GM18870 (cell line): ENCODE measurements at regions not wholly inside any gene's neighbourhood (a gene's known extent, or its start where the extent isn't known, plus 50 kb on each side); places are given as distances from the start of the nearest gene placed in this dataset.
A peak's percentile ranks its signal among the peaks of the same experiment; 100 is the strongest.

Source experiments
- ATAC-seq: cut with Tn5 transposase; IDR thresholded peaks from one replicate; pipeline ENCODE4 v1.9.1; 2021; ENCODE audit warnings: moderate library complexity; ENCODE audit not compliant: unreplicated experiment

DNA sequence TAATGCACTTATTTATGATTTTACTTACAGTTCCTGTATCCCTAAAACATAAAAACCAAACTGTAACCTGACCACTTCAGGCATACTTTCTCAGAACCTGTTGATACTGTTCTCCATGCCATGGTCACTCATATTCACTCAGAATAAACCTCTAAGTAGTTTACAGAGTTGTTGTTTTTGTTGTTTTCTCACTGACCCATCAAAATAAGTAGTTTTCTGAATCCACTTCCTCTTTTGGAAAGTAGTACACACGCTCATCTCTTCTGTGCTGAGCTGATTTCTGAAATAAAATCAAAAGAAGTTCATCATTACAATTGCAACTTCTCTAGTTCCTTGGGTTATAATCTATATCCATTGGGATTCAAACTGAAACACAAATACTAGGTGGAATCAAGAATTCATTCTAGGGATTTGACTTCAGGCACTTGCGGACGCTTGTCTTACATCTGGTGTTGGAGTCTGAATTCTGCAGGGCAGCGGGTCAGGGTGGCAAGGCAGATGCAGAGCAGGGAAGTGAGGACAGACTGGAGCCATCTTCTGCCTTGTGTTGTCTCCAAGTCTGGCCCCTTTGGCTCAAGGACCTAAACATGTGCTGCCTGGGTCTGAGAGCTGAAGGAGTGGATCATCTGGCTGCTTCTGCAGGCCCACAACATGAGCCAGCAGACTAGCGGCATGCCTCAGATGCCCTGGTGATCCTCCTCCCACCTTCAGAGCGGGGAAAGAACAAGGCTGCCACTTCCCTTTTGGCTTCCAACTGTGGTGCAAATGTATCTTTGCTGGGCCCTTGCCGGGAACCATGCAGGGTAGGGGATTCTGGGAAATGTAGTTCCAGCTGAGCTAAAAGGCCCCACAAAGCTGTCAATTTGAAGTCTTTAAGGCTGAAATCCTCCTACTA is 167.9 kb upstream of the MYLIP start:
- no peak for ATAC-seq

DNA sequence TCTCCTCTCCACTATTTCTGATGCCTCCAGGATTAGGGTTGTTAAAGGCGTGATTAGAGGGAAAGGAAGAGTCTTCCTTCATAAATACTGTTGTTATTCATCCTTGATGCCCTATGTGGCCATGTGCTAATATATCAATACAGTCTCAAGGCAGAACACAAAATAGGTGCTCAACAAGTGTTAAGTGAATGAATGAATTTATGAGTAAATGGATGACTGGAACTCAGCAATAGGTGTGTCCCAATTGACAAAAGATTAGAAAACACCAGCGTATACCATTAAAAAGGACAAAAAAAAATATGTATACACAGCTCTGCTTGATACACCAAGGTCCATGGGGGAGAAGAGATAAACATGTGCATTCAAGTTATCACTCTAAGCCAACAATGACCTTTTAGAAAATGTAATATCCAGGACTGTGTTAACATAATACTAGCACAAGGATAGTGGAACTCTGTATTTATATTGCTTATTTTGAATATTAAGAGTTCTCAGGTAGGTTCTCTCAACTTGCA is 171.2 kb upstream of the MYLIP start:
- ATAC-seq = no peak

DNA sequence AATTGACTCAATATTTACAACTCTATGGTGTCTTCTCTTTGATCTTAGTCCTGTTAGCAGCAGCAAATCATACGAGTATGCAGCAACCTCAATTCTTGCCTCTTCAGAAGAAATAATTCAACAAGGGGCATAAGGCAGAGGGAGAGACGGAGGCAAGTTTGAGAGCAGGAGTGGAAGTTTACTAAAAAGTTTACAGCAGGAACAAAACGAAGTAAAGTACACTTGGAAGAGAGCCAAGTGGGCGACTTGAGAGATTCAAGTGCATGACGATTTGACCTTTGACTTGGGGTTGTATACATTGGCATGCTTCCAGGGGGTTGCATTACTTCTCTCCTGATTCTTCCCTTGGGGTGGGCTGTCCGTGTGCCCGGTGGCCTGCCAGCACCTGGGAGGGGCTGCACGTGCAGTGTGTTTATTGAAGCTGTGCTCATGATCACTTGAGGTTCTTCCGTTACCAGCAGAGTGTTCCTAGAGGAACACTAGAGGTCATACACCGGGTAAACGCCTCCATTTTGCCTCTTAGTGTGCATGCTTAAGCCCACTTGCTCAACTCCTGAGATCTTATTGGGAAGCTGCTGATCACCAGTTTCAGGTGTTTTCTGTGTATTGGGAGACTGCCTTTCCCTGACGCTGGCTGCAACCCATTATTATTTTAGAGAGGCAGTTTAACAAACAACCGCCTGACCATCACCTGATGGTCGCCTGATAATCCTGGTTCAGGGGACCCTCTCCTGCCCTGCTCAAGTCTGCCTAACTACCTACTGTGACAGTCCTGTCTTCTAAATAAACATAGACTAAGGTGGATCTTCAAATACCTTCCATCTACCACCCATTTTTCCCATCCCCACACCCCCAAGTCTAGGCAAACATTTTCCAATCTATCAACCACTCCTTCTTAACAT is 172.4 kb upstream of the MYLIP start:
- ATAC-seq = no peak

DNA sequence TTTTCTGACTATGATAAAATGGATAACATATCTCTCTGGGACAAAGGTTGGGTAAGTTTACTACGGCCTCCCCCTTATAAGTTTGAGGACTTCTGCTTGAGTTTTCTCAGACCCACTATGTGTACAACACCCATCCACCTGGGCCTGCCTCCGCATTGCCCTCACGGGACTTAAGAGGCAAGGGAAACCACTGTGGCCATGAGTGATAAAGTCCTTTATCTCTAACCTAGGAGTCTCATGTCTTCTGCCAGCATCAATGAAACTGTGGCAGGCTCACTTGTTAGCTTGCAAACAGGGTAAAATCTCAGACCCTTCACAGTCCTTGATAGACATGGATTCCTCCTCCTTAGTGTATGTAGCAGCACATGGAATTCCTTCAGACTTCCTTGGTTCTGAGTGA is 173.4 kb upstream of the MYLIP start:
- ATAC-seq = no peak

DNA sequence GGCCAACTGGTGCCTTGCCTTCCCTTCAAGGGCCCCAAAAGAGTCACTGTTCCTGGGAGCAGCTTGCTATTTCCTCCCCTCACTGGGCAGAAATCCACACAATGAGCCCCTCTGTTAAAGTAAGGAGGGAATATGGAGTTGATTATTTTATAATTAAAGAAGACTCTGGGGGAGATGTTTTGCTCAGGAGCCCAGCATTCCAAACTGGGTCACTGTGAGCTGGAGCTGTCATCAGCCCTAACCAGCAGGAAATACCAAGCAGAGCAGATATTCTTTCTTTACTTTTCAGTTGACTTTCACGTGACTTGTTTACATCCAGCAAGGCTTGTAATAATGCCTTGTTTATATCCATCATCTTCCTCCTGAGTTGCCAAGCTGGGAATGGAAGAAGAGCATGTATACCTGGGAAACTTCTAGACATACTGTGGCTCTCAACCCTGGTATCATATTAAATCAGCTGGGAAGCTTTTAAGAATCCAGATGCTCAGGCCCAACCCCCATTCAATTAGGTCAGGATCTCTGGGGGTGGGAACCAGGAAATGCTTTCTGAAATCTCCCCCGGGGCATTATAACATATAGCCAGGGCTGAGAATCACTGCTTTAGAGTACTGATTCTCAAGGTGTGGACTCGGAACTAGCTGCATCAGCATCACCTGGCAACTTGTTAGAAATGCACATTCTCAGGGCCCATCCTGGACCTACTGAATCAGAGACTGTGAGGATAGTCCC is 175.6 kb upstream of the MYLIP start:
- ATAC-seq = no peak

DNA sequence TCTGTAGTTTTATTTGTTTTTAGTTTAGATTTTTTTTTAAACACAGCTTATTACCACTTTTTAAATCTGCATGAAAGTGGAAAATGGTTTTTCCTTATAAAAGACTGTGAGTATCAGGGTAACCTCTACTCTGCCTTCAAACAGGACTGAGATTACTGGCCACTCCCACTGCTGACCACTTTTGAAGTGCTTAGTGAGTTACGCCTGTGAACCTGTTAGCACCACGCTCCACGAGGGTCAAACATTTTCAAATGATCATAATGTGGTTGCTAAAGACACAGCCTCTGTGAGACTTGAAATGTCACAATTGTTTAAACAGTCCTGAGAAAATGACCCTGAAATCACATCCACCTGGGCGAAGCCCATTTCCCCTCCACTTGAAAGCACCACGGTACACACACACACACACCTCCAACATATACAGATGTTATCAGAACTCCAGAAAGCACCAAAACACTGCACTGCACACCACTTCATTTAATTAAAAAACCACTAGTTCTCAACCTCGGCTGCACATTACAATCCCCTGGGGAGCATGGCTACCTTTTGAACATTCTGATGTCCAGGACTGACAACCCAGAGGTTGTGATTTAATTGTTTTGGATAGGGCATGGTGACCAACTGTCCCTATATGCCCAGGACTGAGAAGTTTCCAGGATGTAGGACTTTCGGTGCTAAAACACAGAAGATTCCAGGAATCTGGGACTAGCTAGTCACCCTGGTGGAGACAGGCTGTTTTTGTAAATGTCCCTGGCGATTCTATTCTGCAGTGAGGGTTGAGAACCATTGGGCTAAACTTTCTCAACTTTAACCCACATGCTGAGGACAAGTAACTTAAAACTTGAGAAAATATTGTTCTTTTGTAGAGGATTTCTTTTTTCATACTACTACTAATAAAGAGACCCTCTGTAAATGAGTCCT is 176.4 kb upstream of the MYLIP start:
- no peak for ATAC-seq

DNA sequence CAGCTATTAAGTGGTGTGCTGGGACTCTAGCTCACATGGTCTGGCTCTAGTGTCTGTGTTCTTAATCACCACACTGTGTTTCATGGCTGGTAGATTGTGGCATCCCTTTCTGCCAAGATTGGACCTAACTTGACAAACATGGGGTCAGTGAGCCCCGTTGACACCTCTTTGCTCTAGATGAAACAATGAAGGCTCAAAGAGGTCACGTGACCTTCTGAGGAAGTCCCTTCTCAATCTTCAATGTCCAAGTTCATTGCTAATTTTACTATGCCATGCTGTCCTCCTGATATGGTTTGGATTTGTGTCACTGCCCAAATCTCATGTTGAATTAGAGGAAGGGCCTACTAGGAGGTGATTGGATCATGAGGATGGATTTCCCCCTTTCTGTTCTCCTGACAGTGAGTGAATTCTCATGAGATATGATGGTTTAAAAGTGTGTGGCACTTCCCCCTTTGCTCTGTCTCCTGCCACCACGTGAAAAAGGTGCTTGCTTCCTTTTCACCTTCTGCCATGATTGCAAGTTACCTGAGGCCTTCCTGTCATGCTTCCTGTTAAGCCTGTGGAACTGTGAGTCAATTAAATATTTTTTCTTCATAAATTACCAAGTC is 177.8 kb upstream of the MYLIP start:
- no peak for ATAC-seq

DNA sequence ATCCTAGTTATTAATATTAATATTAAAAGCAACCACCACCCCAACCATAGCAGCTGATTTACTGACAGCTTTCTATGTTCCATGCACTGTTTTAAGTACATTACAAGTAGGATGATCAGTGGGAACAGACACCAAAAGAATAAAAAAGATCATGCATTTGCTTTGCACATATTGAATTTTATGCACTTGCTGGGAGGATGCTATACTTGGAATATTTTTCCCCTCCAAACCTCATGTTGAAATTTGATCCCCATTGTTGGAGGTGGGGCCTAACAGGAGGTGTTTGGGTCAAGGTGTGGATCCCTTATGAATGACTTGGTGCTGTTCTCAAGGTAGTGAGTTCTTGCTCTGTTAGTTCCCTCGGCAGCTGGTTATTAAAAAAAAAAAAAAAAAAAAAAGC is 178.9 kb upstream of the MYLIP start:
- no peak for ATAC-seq

DNA sequence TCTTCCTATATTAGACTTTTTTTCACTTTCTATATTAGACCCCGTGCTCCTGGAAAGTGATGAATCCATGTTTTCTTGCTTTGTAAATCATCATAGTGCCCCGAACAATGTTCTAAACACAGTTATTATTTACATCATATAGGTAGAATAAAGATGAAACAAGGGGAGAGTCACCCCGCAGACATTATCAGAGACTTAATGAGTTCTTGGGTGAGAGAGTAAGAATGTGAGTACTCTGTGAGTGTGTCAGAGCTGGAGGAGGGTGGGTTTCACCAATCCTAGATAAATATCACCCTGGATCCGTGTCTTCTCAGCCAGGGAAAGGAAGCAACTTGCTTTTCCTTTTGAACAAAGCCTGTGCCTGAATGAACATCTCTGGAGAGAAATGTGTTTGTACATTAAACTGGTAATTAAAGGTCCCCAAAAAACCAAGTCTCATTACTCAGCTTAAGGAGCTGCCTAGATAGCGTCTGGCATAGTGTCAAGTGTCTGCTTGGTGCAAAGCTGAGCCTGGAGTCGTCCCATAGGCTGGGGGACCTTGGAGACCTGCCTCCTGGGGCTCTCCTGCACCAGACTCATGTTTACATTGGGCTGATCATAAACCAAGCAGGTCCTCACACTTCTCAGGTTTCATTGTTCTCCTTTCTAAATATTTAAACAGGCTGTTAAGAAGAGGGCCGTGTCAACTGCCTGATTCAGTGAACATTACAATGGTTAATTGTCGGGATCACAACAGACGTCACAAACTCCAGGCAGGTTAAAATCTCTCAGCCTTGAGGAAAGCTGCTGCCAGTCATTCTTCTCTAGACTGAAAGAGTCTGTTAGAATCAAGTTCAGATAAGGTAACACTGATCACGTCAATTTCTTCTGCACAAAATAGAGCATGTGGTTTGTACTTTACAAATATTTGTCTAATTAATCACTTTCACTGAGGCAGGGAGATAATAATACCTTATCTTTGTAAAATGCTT is 179.7 kb upstream of the MYLIP start:
- ATAC-seq = no peak

DNA sequence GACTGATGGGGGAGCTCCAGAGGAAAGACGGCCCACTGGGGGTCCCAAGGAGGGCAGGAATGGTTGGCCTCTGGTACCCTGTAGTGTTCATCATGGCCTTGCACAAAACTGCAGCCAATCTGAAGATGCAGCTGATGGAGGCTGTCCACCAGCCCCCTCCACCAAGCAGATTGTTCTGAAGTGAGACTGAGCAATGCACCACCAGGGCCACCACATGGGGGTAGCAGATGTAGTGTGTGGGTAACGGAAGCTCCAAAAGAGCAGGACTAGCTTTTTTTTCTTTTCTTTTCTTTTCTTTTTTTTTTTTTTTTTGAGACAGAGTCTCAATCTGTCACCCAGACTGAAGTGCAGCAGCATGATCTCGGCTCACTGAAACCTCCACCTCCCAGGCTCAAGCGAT is 181.0 kb upstream of the MYLIP start:
- ATAC-seq = no peak

DNA sequence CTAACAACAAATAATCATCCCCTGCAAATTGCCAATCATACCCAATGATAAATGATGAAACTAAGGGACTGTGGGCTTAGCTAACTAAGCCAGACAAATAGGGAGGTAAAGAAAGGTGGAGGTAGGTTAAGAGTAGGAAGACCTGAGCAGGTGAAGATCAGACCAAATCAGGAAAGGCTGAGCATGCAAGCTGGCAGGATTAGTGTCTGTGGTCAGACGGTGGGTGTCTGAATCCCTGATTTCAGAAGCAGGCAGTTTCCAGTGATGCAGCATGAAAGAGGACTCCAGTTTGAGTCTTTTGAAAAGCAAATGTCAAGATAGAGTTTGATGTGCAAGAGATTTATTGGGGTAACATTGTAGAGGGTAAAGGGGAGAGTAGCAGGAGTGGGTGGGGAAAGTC is 181.4 kb upstream of the MYLIP start:
- no peak for ATAC-seq

DNA sequence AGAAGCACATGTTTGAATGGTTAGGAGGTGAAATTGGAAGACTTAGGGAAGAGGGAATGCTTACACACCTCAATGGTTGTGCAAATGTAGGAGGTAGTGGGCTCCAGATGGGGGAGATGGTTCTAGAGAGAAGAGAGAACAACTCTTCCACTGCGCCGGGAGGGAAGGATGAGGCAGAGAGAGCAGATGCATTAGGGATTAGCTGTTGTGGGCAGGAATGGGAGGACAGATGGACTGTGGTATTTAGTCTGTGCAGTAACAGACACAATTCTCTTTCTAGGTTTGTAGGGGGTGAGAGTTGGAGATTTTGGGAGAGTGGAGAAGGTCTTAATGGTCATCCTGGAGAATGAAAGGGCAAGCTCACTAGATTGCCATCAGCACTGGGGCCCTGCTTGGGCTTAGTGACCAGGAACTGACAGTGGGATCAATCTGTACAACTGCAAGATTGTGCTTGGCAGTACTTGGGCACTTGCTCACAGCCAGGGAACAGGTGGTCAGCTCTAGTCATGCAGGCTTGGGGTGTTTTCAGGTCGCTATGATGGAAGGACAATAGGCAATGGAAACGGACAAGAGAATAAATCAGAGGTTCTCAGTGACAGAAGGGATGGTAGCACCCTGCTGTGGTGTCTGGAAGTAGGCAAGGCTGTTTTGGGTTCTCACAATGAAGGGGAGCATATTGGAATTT is 182.0 kb upstream of the MYLIP start:
- ATAC-seq = no peak

DNA sequence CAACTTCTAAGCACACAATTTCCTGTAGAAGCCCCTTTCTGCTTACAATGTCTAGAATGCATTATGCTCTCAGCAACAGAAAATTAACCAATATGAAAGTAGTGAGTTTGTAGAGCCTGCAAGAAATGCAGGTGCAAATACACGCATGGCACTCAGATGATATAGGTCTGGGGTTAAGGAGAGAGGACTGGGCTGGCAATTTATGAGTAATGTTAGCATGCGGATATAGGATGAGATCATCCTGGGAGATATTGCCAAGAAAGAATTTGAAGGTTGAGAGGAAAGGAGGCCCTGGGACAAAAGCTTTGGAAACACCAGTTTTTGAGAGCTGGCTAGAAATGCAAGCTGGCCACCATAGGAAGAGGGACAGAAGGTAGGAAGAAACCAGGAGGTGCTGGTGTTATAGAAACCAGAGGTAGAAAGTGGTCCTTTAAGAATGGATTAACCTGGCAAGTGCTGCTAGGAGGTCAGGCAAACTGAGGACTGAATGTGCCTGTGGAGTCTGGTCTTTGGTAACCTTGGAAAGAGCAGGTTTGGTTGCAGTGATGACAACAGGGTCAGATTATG is 183.2 kb upstream of the MYLIP start:
- ATAC-seq = no peak

DNA sequence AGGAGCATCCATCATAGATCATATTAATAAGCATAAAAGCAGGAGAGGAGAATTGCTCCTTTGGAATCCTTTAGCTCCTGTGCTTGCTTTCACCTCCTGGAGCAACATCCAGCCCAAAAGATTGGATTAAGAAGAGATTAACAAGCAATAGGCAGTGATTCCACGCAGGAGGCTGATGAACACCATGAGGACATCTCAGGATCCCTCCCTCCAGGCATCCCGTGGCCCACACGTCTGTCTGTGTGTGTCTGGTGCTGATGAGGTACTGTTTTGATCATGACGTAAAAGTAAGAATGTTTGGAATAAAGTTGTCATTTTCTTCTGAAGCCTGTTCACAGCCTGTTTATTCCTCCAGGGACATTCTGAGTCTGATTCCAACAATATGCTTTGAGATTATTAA is 185.5 kb upstream of the MYLIP start:
- no peak for ATAC-seq

DNA sequence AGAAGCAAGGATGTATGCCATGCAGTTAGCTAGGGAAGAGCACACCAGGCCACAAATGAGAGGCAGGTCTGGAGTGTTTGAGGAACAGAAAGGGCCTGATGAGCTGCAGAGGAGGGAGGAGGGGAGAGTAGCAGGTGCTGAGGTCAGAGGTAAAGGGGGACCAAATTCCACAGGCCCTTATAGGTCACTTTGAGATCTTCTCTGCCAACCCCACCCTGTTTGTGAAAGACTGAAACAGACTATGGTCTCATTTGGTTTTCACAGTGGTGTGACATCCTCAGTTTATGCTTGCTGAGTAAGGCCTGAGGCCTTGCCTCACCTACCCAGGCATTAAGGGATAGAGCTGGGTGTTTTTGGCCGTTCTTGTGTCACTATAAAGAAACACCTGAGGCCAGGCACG is 187.7 kb upstream of the MYLIP start:
- ATAC-seq = no peak

DNA sequence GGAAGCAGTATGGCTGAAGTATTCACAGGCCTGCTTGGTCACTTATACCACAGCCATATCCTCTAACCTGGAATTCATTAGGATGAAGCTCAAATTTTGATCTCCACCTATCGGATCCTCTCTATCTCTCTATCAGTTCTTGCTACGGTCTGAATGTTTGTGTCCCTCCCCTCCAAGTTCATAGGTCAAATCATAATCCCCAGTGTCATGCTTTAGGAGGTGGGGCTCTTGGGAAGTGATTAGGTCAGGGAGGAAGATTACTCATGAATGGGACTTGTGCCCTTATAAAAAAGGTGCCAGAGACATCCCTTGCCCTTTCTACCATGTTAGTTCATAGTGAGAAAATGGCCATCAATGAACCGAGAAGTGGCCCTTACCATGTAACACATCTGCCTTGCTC is 190.8 kb upstream of the MYLIP start:
- no peak for ATAC-seq

DNA sequence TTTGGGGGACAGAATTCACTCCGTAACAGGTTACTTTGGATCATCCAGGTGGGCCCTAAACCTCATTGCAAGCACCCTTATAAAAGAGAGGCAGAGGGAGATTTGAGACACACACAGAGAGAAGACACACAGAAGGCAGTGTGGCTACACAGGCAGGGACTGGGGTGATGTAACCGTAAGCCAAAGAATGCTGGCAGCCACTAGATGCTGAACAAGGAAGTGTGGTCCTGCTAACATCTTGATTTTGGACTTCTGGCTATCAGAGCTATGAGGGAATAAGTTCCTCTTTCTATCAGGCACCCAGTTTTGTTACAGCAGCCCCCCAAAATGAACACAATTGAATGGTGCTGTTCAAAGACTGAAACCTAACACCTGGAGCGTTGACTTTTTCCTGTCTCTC is 191.3 kb upstream of the MYLIP start:
- ATAC-seq = no peak

DNA sequence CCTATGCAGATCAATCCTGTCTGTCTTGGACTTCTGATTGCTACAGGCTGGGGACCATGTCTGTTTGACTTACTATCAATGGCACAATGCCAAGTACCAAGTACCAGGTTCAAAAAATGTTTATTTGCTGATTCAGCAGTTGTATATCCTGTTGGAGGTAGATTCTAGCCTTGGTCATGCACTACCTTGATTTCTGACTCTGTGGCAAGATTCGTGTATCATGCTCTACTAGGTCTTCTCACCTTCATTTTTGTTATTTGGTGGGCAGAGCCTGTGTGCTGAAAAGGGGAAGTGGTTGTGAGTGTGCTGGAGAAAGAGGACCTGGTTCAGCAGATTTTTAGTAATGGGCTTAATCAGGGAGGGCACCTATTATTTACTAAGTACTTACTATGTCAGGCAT is 192.4 kb upstream of the MYLIP start:
- peak; percentile 55 for ATAC-seq
